ENCODE measurements at regions not wholly inside any gene's neighbourhood (a gene's known extent, or its start where the extent isn't known, plus 50 kb on each side); places are given as distances from the start of the nearest gene placed in this dataset.

DNA sequence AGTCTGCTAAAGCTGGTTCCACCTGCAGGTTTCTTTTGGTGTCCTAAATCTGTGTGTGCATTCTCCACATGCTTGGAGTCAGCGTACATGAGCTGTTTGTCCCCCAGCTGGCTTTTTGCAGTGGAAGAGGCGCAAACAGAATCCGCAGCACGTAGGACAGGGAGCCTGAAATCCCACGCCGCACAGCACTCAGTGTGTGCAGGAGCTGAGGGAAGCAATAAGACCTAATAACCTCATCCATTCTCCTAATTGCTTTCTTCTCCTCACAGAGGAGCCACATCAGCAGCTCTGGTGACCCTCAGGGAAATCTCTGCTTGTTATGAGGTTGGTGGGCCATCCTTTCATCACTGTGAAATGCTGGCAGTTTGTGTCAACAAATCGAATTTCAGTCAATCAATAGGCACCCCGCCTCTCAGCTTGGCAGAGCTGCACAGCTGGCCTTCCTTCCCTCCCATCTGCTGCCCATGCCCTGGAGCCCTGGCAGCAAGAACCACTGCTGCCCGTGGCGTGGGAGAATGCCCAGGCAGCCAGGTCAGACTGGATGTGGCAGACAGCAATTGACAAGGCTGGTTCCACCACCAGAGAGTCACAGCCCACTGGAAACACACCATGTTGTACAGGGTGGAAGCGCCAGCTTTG lies 136.7 kb downstream of the ZDHHC20 start:
- DNase-seq (ENCODE audit: low spot score), result no peak
- H3K9me3 ChIP-seq (ENCODE audit: severe bottlenecking), result no peaks in the 10 kb centered on the region
- TF ChIP-seq CTCF (IDR thresholded peaks at IDR 0.05; ENCODE audit: poor library complexity, severe bottlenecking), result no peak
- no peak for ATAC-seq (ENCODE audit: low read depth)
- H3K27ac ChIP-seq (ENCODE audit: poor library complexity, severe bottlenecking), result no peak overlapping the region
- H3K4me1 ChIP-seq (ENCODE audit: insufficient read depth, poor library complexity, severe bottlenecking), result no peaks in the 10 kb centered on the region
- no peak overlapping the region for H3K4me3 ChIP-seq (ENCODE audit: severe bottlenecking)
- no peaks in the 10 kb centered on the region for H3K36me3 ChIP-seq (ENCODE audit: low read depth)
- no peaks in the 10 kb centered on the region for H3K27me3 ChIP-seq (ENCODE audit: insufficient read depth, poor library complexity, severe bottlenecking)
